Spleen (tissue), 11 donors: ENCODE measurements at regions not wholly inside any gene's neighbourhood (a gene's known extent, or its start where the extent isn't known, plus 50 kb on each side); places are given as distances from the start of the nearest gene placed in this dataset.

Experiments used
- DNase-seq: peaks from one replicate; pipeline ENCODE4 v3.0.0-alpha.2; 2020
- H3K27ac ChIP-seq, 8 donors: fragments of 200-600 bp; sonication (generic) in 7 of 8; 1 replicate in 4 of 8; 2 replicates in 4 of 8; pipeline versions ENCODE4 v1.5.0 to v1.8.0; 2016 to 2021; ENCODE audit warnings: inconsistent platforms in 4 of 8, mild to moderate bottlenecking in 4 of 8, moderate library complexity in 1 of 8
- H3K27me3 ChIP-seq, 7 donors: fragments of 200-600 bp; sonication (generic) in 6 of 7; replicated peaks in 1 of 7; 1 replicate in 4 of 7; 2 replicates in 3 of 7; pipeline versions ENCODE4 v1.5.0 to v1.8.0; 2016 to 2021; ENCODE audit warnings: inconsistent platforms in 3 of 7, mild to moderate bottlenecking in 1 of 7
- H3K36me3 ChIP-seq, 6 donors: fragments of 200-600 bp; sonication (generic) in 5 of 6; 1 replicate in 4 of 6; 2 replicates in 2 of 6; pipeline versions ENCODE4 v1.5.0 to v1.8.0; 2016 to 2021; ENCODE audit warnings: inconsistent platforms in 2 of 6
- H3K4me1 ChIP-seq, 6 donors: fragments of 200-600 bp; sonication (generic) in 5 of 6; 1 replicate in 3 of 6; 2 replicates in 3 of 6; pipeline versions ENCODE4 v1.5.0 to v1.8.0; 2016 to 2021; ENCODE audit warnings: inconsistent platforms in 3 of 6
- H3K4me3 ChIP-seq, 8 donors: fragments of 200-600 bp; sonication (generic) in 7 of 8; 1 replicate in 4 of 8; 2 replicates in 4 of 8; pipeline versions ENCODE4 v1.5.0 to v1.8.0; 2016 to 2021; ENCODE audit warnings: inconsistent platforms in 4 of 8, mild to moderate bottlenecking in 4 of 8, moderate library complexity in 2 of 8
- H3K9me3 ChIP-seq, 8 donors: fragments of 200-600 bp; sonication (generic) in 7 of 8; 1 replicate in 4 of 8; 2 replicates in 4 of 8; pipeline versions ENCODE4 v1.5.0 to v1.8.0; 2016 to 2021; ENCODE audit warnings: inconsistent platforms in 4 of 8
- POLR2A ChIP-seq, 3 donors: fragments of 450-650 bp; IDR thresholded peaks; one replicate each; pipeline ENCODE4 v1.5.1; 2017; ENCODE audit warnings: antibody characterized with exemption in 3 of 3, mild to moderate bottlenecking in 1 of 3
- POLR2AphosphoS5 ChIP-seq, 3 donors: sonication (generic); formaldehyde crosslinking; IDR thresholded peaks; one replicate each; pipeline ENCODE4 v1.5.1; 2017; ENCODE audit warnings: antibody characterized with exemption in 3 of 3
- WGBS, 5 donors: extraction: QIAGEN DNeasy Blood & Tissue Kit in 3 of 5; methylation state at CpG; one replicate each; pipeline versions ENCODE4 v1.1.5 to v1.1.7; 2013 to 2018; 5-methylcytosine and 5-hydroxymethylcytosine counted together
- intact Hi-C: fragments of 100-400 bp; cut with DNase I; formaldehyde crosslinking; loops from one replicate; pipeline ENCODE4 v1.15.0; 2023; ENCODE audit warnings: low total_unique reads
- TF ChIP-seq, protein P1 (sequence below), 11 experiments: fragments of 200-600 bp in 7 of 11; fragments of 450-650 bp in 4 of 11; sonication (generic) in 4 of 11; IDR thresholded peaks in 8 of 11; conservative IDR thresholded peaks in 3 of 11; 1 replicate in 7 of 11; 2 replicates in 4 of 11; pipeline versions ENCODE4 v1.4.0 to v1.8.0; 2016 to 2021; ENCODE audit warnings: antibody characterized with exemption in 11 of 11, inconsistent platforms in 4 of 11, mild to moderate bottlenecking in 1 of 11
- donor health status: healthy with polysubstance abuse.
- donor health status: DM: no; HTN: no; CAD: no; lungs with moderate emphysema.
- donor health status: DM: no; HTN: no; CAD: no.
- donor health status: Bipolar disorder and iron deficiency.
- donor health status: healthy.
- donor health status: DM: no; HTN: no; CAD: no.
- donor health status: DM: yes; HTN: yes; CAD: no.

GRCh38 chr1:60133000-60133673, 59.6 kb upstream of the C1orf87 start:
- TF ChIP-seq POLR2A (IDR thresholded peaks at IDR 0.05) (no peak), POLR2AphosphoS5 (IDR thresholded peaks at IDR 0.05) (no peak)
- TF ChIP-seq, protein P1, sequence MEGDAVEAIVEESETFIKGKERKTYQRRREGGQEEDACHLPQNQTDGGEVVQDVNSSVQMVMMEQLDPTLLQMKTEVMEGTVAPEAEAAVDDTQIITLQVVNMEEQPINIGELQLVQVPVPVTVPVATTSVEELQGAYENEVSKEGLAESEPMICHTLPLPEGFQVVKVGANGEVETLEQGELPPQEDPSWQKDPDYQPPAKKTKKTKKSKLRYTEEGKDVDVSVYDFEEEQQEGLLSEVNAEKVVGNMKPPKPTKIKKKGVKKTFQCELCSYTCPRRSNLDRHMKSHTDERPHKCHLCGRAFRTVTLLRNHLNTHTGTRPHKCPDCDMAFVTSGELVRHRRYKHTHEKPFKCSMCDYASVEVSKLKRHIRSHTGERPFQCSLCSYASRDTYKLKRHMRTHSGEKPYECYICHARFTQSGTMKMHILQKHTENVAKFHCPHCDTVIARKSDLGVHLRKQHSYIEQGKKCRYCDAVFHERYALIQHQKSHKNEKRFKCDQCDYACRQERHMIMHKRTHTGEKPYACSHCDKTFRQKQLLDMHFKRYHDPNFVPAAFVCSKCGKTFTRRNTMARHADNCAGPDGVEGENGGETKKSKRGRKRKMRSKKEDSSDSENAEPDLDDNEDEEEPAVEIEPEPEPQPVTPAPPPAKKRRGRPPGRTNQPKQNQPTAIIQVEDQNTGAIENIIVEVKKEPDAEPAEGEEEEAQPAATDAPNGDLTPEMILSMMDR (IDR thresholded peaks at IDR 0.05 in 8 of 11, conservative IDR thresholded peaks at IDR 0.05 in 3 of 11) = no peak
- Histone ChIP-seq H3K4me1 (peaks cover 0 to 7% (median 0%) of the 10 kb centered on the region in 6 donors), H3K9me3 (no peaks in the 10 kb centered on the region), H3K27me3 (no peaks in the 10 kb centered on the region), H3K4me3 (no peak overlapping the region), H3K27ac (no peak overlapping the region), H3K36me3 (no peaks in the 10 kb centered on the region)
- intact Hi-C loops = no loop called here
- 35 to 62% (median 47%) methylated on average over 9 of the region's 9 CpGs for WGBS, 5 donors
- DNase-seq = no peak

DNA sequence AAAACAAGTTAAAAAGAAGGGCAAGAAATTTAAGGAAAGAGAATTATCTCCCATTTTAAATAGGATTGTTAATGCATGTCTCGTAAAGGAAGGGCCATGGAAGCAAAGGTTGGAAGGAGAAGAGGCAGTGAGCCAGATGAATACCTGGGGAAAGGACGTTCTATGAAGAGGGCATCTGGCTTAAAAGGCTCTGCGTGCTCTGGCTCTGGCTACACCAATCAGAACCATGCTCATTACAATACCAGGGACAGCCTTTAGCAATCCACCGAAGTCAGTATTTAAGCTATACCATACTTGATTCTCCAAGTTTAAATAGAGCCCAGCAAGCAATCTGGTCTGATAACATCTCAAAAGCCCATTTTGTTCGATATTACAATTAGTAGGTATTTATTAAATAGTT, 58.5 kb upstream of the C1orf87 start:
- no peaks in the 10 kb centered on the region for H3K27me3 ChIP-seq
- no peak overlapping the region for H3K4me3 ChIP-seq
- WGBS, 5 donors = 82 to 91% (median 88%) methylated on average over 5 of the region's 5 CpGs
- TF ChIP-seq, protein P1 (IDR thresholded peaks at IDR 0.05 in 8 of 11, conservative IDR thresholded peaks at IDR 0.05 in 3 of 11) = no peak
- no peak for TF ChIP-seq POLR2AphosphoS5 (IDR thresholded peaks at IDR 0.05)
- no peak overlapping the region for H3K27ac ChIP-seq
- H3K4me1 ChIP-seq = peaks cover 0 to 7% (median 0%) of the 10 kb centered on the region in 6 donors
- intact Hi-C loops = no loop called here
- no peak for DNase-seq
- H3K36me3 ChIP-seq = no peaks in the 10 kb centered on the region
- H3K9me3 ChIP-seq = no peaks in the 10 kb centered on the region

- Histone ChIP-seq H3K9me3 (no peaks in the 10 kb centered on the region), H3K27me3 (no peaks in the 10 kb centered on the region), H3K4me3 (no peak overlapping the region), H3K36me3 (no peaks in the 10 kb centered on the region), H3K27ac (no peak overlapping the region), H3K4me1 (peaks cover 0 to 7% (median 0%) of the 10 kb centered on the region in 6 donors)
- TF ChIP-seq POLR2A (IDR thresholded peaks at IDR 0.05) (no peak), POLR2AphosphoS5 (IDR thresholded peaks at IDR 0.05) (no peak)
- TF ChIP-seq, protein P1 (IDR thresholded peaks at IDR 0.05 in 8 of 11, conservative IDR thresholded peaks at IDR 0.05 in 3 of 11) = no peak
- WGBS, 5 donors = 64 to 89% (median 82%) methylated on average over 3 of the region's 3 CpGs
- DNase-seq = no peak
- intact Hi-C loops = no loop called here
These were observed 57.1 kb upstream of the C1orf87 start for GRCh38 chr1:60130703-60131102.

DNA sequence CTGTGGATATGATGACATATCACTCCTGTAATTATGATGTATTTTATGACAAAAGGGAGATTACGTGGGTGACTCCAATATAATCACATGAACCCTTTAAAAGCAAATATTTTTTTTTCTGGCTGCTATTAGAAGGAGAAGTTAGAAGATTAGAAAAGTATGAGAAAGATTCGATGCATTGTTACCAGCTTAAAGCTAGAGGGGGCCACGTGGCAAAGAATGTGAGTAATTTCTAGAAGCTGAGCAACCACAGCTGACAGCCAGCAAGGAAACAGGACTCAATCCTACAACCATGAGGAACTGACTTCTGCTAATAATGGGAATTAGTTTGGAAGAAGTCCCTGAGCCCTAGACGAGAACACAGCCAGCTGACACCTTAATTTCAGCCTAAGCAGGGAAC, 56.3 kb upstream of the C1orf87 start:
- 54 to 71% (median 68%) methylated on average over 4 of the region's 4 CpGs for WGBS, 5 donors
- TF ChIP-seq, protein P1 (IDR thresholded peaks at IDR 0.05 in 8 of 11, conservative IDR thresholded peaks at IDR 0.05 in 3 of 11) = no peak
- TF ChIP-seq POLR2A (IDR thresholded peaks at IDR 0.05) (no peak), POLR2AphosphoS5 (IDR thresholded peaks at IDR 0.05) (no peak)
- intact Hi-C loops = no loop called here
- DNase-seq = no peak
- Histone ChIP-seq H3K27me3 (no peaks in the 10 kb centered on the region), H3K9me3 (no peaks in the 10 kb centered on the region), H3K4me3 (no peak overlapping the region), H3K36me3 (no peaks in the 10 kb centered on the region), H3K27ac (no peak overlapping the region), H3K4me1 (peaks cover 0 to 7% (median 0%) of the 10 kb centered on the region in 6 donors)
